ENCODE measurements at regions not wholly inside any gene's neighbourhood (a gene's known extent, or its start where the extent isn't known, plus 50 kb on each side); places are given as distances from the start of the nearest gene placed in this dataset.
"Not testable (repeated sequence)": the region's sequence is repeated elsewhere in the genome, so short reads cannot be mapped to it uniquely, and the experiment has no call there.

- not testable (repeated sequence) for DNase-seq
These were observed 102.8 kb downstream of the LAT start for GRCh38 chr16:29087673-29088072.

- DNase-seq, result peak; percentile 5
These were observed 97.2 kb downstream of the LAT start for GRCh38 chr16:29081829-29082639.

- DNase-seq, result peak; percentile 20
These were observed 89.9 kb downstream of the LAT start for GRCh38 chr16:29074554-29075402.

DNA sequence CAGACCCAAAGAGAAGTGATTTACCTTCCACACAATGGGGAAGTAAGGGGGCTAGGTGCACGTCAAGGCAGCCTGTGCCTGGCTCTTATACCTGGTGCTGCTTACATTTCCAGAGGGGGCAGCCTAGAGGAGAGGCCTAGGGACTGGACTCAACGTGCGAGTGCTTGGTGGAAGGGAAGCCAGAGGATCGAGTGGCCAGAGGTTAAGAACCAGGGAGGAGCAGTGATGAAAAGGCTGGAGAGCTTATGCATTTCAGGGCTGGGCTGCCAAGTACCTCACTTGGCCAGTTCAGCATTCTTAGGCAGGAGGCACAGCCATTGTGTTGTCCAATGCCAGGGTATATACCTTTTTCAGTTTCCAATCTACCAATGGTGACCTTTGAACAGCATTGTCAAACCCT lies 77.4 kb downstream of the LAT start:
- not testable (repeated sequence) for DNase-seq

GRCh38 chr16:29061467-29061921 lies 76.6 kb downstream of the LAT start:
- not testable (repeated sequence) for DNase-seq

GRCh38 chr16:29060022-29060810 lies 75.4 kb downstream of the LAT start:
- not testable (repeated sequence) for DNase-seq

GRCh38 chr16:29059575-29059974 lies 74.7 kb downstream of the LAT start:
- DNase-seq, result not testable (repeated sequence)
